ENCODE measurements at regions not wholly inside any gene's neighbourhood (a gene's known extent, or its start where the extent isn't known, plus 50 kb on each side); places are given as distances from the start of the nearest gene placed in this dataset.

GRCh38 chr6:148118244-148118643 is 224.4 kb upstream of the SASH1 start:
- TF ChIP-seq POLR2A (IDR thresholded peaks at IDR 0.05; ENCODE audit: low read length), result no peak
- no peak for TF ChIP-seq EHMT2 (IDR thresholded peaks at IDR 0.05; ENCODE audit: low read depth)
- TF ChIP-seq CTCF (IDR thresholded peaks at IDR 0.05), result no peak
- no peak for TF ChIP-seq RCOR1 (IDR thresholded peaks at IDR 0.05; ENCODE audit: low read depth, low read length)
- TF ChIP-seq ELK1 (IDR thresholded peaks at IDR 0.05; ENCODE audit: low read depth, low read length), result no peak
